ENCODE measurements at regions not wholly inside any gene's neighbourhood (a gene's known extent, or its start where the extent isn't known, plus 50 kb on each side); places are given as distances from the start of the nearest gene placed in this dataset.

DNA sequence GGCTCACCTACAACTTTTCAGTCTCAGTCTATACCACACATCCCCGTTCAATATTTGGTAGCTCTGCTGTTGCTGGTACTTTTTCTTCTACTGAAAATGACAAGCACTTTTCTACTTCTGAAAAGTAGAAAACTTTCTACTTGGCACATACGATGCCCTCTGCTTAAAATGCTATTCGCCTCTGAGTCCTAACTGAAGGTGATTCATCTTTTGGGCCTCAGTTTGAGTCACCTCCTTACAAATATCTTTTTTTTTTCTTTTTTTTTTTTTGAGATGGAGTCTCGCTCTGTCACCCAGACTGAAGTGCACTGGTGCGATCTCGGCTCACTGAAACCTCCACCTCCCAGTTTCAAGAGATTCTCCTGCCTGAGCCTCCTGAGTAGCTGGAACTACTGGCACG is 136.0 kb upstream of the CYYR1 start:
- no peak for DNase-seq (ENCODE audit: low read depth in 1 of 2, low spot score in 1 of 2)
- Histone ChIP-seq H3K27me3 (ENCODE audit: insufficient read depth, poor library complexity, severe bottlenecking) (no peaks in the 10 kb centered on the region), H3K4me3 (replicated peaks; ENCODE audit: insufficient read depth, low read length) (no peak overlapping the region), H3K27ac (replicated peaks) (no peak overlapping the region)
- TF ChIP-seq SPI1 (IDR thresholded peaks at IDR 0.05; ENCODE audit: borderline replicate concordance, low read depth) (no peak), GABPA (IDR thresholded peaks at IDR 0.05; ENCODE audit: low read depth) (no peak), POLR2AphosphoS5 (IDR thresholded peaks at IDR 0.05; ENCODE audit: low read depth) (no peak)
- TF ChIP-seq, protein P1, sequence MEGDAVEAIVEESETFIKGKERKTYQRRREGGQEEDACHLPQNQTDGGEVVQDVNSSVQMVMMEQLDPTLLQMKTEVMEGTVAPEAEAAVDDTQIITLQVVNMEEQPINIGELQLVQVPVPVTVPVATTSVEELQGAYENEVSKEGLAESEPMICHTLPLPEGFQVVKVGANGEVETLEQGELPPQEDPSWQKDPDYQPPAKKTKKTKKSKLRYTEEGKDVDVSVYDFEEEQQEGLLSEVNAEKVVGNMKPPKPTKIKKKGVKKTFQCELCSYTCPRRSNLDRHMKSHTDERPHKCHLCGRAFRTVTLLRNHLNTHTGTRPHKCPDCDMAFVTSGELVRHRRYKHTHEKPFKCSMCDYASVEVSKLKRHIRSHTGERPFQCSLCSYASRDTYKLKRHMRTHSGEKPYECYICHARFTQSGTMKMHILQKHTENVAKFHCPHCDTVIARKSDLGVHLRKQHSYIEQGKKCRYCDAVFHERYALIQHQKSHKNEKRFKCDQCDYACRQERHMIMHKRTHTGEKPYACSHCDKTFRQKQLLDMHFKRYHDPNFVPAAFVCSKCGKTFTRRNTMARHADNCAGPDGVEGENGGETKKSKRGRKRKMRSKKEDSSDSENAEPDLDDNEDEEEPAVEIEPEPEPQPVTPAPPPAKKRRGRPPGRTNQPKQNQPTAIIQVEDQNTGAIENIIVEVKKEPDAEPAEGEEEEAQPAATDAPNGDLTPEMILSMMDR (IDR thresholded peaks at IDR 0.05; ENCODE audit: insufficient read depth, low read length) = no peak
- TF ChIP-seq, protein P2, sequence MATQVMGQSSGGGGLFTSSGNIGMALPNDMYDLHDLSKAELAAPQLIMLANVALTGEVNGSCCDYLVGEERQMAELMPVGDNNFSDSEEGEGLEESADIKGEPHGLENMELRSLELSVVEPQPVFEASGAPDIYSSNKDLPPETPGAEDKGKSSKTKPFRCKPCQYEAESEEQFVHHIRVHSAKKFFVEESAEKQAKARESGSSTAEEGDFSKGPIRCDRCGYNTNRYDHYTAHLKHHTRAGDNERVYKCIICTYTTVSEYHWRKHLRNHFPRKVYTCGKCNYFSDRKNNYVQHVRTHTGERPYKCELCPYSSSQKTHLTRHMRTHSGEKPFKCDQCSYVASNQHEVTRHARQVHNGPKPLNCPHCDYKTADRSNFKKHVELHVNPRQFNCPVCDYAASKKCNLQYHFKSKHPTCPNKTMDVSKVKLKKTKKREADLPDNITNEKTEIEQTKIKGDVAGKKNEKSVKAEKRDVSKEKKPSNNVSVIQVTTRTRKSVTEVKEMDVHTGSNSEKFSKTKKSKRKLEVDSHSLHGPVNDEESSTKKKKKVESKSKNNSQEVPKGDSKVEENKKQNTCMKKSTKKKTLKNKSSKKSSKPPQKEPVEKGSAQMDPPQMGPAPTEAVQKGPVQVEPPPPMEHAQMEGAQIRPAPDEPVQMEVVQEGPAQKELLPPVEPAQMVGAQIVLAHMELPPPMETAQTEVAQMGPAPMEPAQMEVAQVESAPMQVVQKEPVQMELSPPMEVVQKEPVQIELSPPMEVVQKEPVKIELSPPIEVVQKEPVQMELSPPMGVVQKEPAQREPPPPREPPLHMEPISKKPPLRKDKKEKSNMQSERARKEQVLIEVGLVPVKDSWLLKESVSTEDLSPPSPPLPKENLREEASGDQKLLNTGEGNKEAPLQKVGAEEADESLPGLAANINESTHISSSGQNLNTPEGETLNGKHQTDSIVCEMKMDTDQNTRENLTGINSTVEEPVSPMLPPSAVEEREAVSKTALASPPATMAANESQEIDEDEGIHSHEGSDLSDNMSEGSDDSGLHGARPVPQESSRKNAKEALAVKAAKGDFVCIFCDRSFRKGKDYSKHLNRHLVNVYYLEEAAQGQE (IDR thresholded peaks at IDR 0.05; ENCODE audit: insufficient replicate concordance, low read depth) = no peak

DNA sequence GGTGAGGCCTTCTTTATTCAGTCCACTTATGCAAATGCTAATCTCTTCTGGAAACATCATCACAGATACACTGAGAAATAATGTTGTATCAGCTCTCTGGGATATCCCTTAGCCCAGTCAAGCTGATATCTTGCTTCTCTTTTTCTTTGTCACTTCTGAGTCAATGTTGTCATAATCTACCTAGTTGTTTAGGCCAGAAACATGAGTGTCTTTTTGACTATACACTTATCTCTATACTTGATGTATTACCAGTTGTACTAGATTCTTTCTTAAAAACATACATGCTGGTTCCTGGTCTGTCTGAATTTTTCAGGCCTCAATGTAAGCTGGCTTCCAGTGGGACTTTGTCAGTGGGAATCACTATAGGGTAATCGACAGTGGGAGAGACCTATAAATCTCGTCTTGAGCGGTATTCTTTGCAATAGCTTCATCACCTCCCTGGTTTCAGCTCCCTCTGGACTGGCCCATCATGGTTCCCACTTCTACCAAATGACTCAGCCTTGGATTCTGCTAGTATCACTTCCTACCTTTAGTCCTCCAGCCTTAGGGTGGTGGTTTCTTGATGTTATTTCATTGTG is 135.2 kb upstream of the CYYR1 start:
- no peak for DNase-seq (ENCODE audit: low read depth in 1 of 2, low spot score in 1 of 2)
- no peak overlapping the region for H3K27ac ChIP-seq (replicated peaks)
- H3K4me3 ChIP-seq (replicated peaks; ENCODE audit: insufficient read depth, low read length) = no peak overlapping the region
- no peaks in the 10 kb centered on the region for H3K27me3 ChIP-seq (ENCODE audit: insufficient read depth, poor library complexity, severe bottlenecking)
- TF ChIP-seq SPI1 (IDR thresholded peaks at IDR 0.05; ENCODE audit: borderline replicate concordance, low read depth) (no peak), POLR2AphosphoS5 (IDR thresholded peaks at IDR 0.05; ENCODE audit: low read depth) (no peak), GABPA (IDR thresholded peaks at IDR 0.05; ENCODE audit: low read depth) (no peak)
- TF ChIP-seq, protein P1 (IDR thresholded peaks at IDR 0.05; ENCODE audit: insufficient read depth, low read length) = no peak
- TF ChIP-seq, protein P2 (IDR thresholded peaks at IDR 0.05; ENCODE audit: insufficient replicate concordance, low read depth) = no peak

DNA sequence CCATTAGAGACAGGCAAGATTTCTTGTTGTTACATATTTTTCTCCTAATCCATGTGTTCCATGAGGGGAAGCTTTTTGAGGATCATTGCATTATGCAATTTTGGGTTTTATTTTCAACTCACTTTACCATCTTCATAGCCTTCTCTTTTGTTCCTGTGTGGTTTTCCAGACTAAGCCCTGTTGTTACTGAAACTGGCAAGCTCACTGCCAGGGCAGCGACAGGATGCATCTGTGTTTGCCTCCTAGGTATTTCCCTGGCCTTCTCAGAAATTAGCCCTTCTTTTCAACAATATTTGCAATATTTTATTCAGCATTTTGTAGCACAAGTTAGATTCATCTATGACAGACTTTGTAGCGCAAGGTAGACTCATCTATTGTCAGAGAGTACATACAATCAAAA is 134.2 kb upstream of the CYYR1 start:
- no peak for DNase-seq (ENCODE audit: low read depth in 1 of 2, low spot score in 1 of 2)
- no peaks in the 10 kb centered on the region for H3K27me3 ChIP-seq (ENCODE audit: insufficient read depth, poor library complexity, severe bottlenecking)
- no peak overlapping the region for H3K4me3 ChIP-seq (replicated peaks; ENCODE audit: insufficient read depth, low read length)
- TF ChIP-seq, protein P2 (IDR thresholded peaks at IDR 0.05; ENCODE audit: insufficient replicate concordance, low read depth) = no peak
- TF ChIP-seq, protein P1 (IDR thresholded peaks at IDR 0.05; ENCODE audit: insufficient read depth, low read length) = no peak
- TF ChIP-seq SPI1 (IDR thresholded peaks at IDR 0.05; ENCODE audit: borderline replicate concordance, low read depth) (no peak), POLR2AphosphoS5 (IDR thresholded peaks at IDR 0.05; ENCODE audit: low read depth) (no peak), GABPA (IDR thresholded peaks at IDR 0.05; ENCODE audit: low read depth) (no peak)
- no peak overlapping the region for H3K27ac ChIP-seq (replicated peaks)
